Adipocyte (in vitro differentiated cells): ENCODE measurements at regions not wholly inside any gene's neighbourhood (a gene's known extent, or its start where the extent isn't known, plus 50 kb on each side); places are given as distances from the start of the nearest gene placed in this dataset.

Experiments
- DNase-seq: peaks from one replicate; pipeline ENCODE4 v3.0.0-alpha.2; 2015; ENCODE audit warnings: low read depth
- H3K27me3 ChIP-seq: replicated peaks from 2 replicates; pipeline ENCODE4 v1.7.0; 2013; ENCODE audit warnings: mild to moderate bottlenecking, low read length, moderate library complexity; ENCODE audit not compliant: control insufficient read depth, insufficient read depth
- H3K36me3 ChIP-seq: 2 replicates; pipeline ENCODE4 v1.7.0; 2013; ENCODE audit warnings: low read length, mild to moderate bottlenecking, moderate library complexity; ENCODE audit not compliant: control insufficient read depth, insufficient read depth, severe bottlenecking
- H3K4me1 ChIP-seq: 2 replicates; pipeline ENCODE4 v1.7.0; 2013; ENCODE audit warnings: mild to moderate bottlenecking, low read length, moderate library complexity; ENCODE audit not compliant: control insufficient read depth, insufficient read depth
- H3K4me3 ChIP-seq: 2 replicates; pipeline ENCODE4 v1.7.0; 2013; ENCODE audit warnings: mild to moderate bottlenecking, low read length, moderate library complexity
- H3K9ac ChIP-seq: 2 replicates; pipeline ENCODE4 v1.7.0; 2013; ENCODE audit warnings: mild to moderate bottlenecking, low read length, moderate library complexity
- H3K9me3 ChIP-seq: 2 replicates; pipeline ENCODE4 v1.7.0; 2013; ENCODE audit warnings: mild to moderate bottlenecking, low read length, moderate library complexity; ENCODE audit not compliant: control insufficient read depth

GRCh38 chr5:67416133-67416937 lies 219.7 kb upstream of the CD180 start:
- DNase-seq: no peak
- Histone ChIP-seq H3K4me1 (peaks cover 10% of the 10 kb centered on the region), H3K9ac (no peak overlapping the region), H3K27me3 (no peaks in the 10 kb centered on the region), H3K9me3 (no peaks in the 10 kb centered on the region), H3K4me3 (no peak overlapping the region), H3K36me3 (no peaks in the 10 kb centered on the region)

- Histone ChIP-seq H3K4me3 (no peak overlapping the region), H3K36me3 (no peaks in the 10 kb centered on the region), H3K27me3 (no peaks in the 10 kb centered on the region), H3K9ac (no peak overlapping the region), H3K9me3 (no peaks in the 10 kb centered on the region), H3K4me1 (peaks cover 10% of the 10 kb centered on the region)
- peak; percentile 76 for DNase-seq
Measured at GRCh38 chr5:67414712-67415111, 218.1 kb upstream of the CD180 start.

GRCh38 chr5:67413721-67414120 lies 217.1 kb upstream of the CD180 start:
- Histone ChIP-seq H3K4me1 (peaks cover 10% of the 10 kb centered on the region), H3K9me3 (no peaks in the 10 kb centered on the region), H3K4me3 (no peak overlapping the region), H3K36me3 (no peaks in the 10 kb centered on the region), H3K27me3 (no peaks in the 10 kb centered on the region), H3K9ac (no peak overlapping the region)
- no peak for DNase-seq

- no peak for DNase-seq
- Histone ChIP-seq H3K4me1 (peaks cover 10% of the 10 kb centered on the region), H3K27me3 (no peaks in the 10 kb centered on the region), H3K4me3 (no peak overlapping the region), H3K9me3 (no peaks in the 10 kb centered on the region), H3K36me3 (no peaks in the 10 kb centered on the region), H3K9ac (no peak overlapping the region)
Measured at GRCh38 chr5:67409126-67409777, 212.7 kb upstream of the CD180 start.

- no peaks in the 10 kb centered on the region for H3K36me3 ChIP-seq
- DNase-seq: no peak
Measured at GRCh38 chr5:67407979-67408378, 211.4 kb upstream of the CD180 start.

GRCh38 chr5:67405755-67406154 lies 209.2 kb upstream of the CD180 start:
- Histone ChIP-seq H3K4me3 (no peak overlapping the region), H3K9me3 (no peaks in the 10 kb centered on the region), H3K27me3 (no peaks in the 10 kb centered on the region), H3K9ac (no peak overlapping the region), H3K36me3 (no peaks in the 10 kb centered on the region), H3K4me1 (peaks cover 9% of the 10 kb centered on the region)
- no peak for DNase-seq

More at GRCh38 chr5:67407979-67408378, 211.4 kb upstream of the CD180 start:
- H3K9ac ChIP-seq: no peak overlapping the region
- no peaks in the 10 kb centered on the region for H3K27me3 ChIP-seq
- no peak overlapping the region for H3K4me3 ChIP-seq
- peaks cover 9% of the 10 kb centered on the region for H3K4me1 ChIP-seq
- H3K9me3 ChIP-seq: no peaks in the 10 kb centered on the region

GRCh38 chr5:67405101-67405364 lies 208.4 kb upstream of the CD180 start:
- no peak for DNase-seq
- Histone ChIP-seq H3K4me1 (peaks cover 9% of the 10 kb centered on the region), H3K27me3 (no peaks in the 10 kb centered on the region), H3K4me3 (no peak overlapping the region), H3K36me3 (no peaks in the 10 kb centered on the region), H3K9ac (no peak overlapping the region), H3K9me3 (no peaks in the 10 kb centered on the region)

- Histone ChIP-seq H3K4me1 (peaks cover 9% of the 10 kb centered on the region), H3K9me3 (no peaks in the 10 kb centered on the region), H3K36me3 (no peaks in the 10 kb centered on the region), H3K4me3 (no peak overlapping the region), H3K9ac (no peak overlapping the region), H3K27me3 (no peaks in the 10 kb centered on the region)
- peak; percentile 36 for DNase-seq
Measured at GRCh38 chr5:67404256-67405100, 207.9 kb upstream of the CD180 start.

- no peak for DNase-seq
- Histone ChIP-seq H3K9me3 (no peaks in the 10 kb centered on the region), H3K4me1 (peaks cover 9% of the 10 kb centered on the region), H3K4me3 (no peak overlapping the region), H3K27me3 (no peaks in the 10 kb centered on the region), H3K9ac (no peak overlapping the region), H3K36me3 (no peaks in the 10 kb centered on the region)
Measured at GRCh38 chr5:67402526-67402925, 205.9 kb upstream of the CD180 start.

- DNase-seq: peak; percentile 30
- Histone ChIP-seq H3K9me3 (no peaks in the 10 kb centered on the region), H3K27me3 (no peaks in the 10 kb centered on the region), H3K4me1 (peaks cover 7% of the 10 kb centered on the region), H3K4me3 (no peak overlapping the region), H3K9ac (no peak overlapping the region), H3K36me3 (no peaks in the 10 kb centered on the region)
Measured at GRCh38 chr5:67401172-67401571, 204.6 kb upstream of the CD180 start.

- H3K9me3 ChIP-seq: no peaks in the 10 kb centered on the region
- no peak overlapping the region for H3K9ac ChIP-seq
- no peaks in the 10 kb centered on the region for H3K36me3 ChIP-seq
- no peak overlapping the region for H3K4me3 ChIP-seq
- peaks cover 2% of the 10 kb centered on the region for H3K4me1 ChIP-seq
- DNase-seq: peak; percentile 33
- H3K27me3 ChIP-seq: no peaks in the 10 kb centered on the region
Measured at GRCh38 chr5:67400752-67401151, 204.2 kb upstream of the CD180 start.
